Stomach (tissue), 4 donors: ENCODE measurements at regions not wholly inside any gene's neighbourhood (a gene's known extent, or its start where the extent isn't known, plus 50 kb on each side); places are given as distances from the start of the nearest gene placed in this dataset.

Experiments
- POLR2A ChIP-seq, 4 donors: fragments of 450-650 bp; IDR thresholded peaks; one replicate each; pipeline ENCODE4 v1.6.1; 2016; ENCODE audit warnings: antibody characterized with exemption in 4 of 4, control low read depth in 2 of 4, mild to moderate bottlenecking in 1 of 4, moderate library complexity in 1 of 4
- TF ChIP-seq, protein P1 (sequence below), 7 experiments: fragments of 450-650 bp in 4 of 7; fragments of 200-600 bp in 3 of 7; sonication (generic) in 3 of 7; IDR thresholded peaks; one replicate each; pipeline ENCODE4 v1.5.1; 2016 to 2019; ENCODE audit warnings: antibody characterized with exemption in 7 of 7, control low read depth in 2 of 7, mild to moderate bottlenecking in 1 of 7

GRCh38 chr19:28869459-28869858, 343.5 kb downstream of the UQCRFS1 start:
- TF ChIP-seq POLR2A (IDR thresholded peaks at IDR 0.05) = no peak
- TF ChIP-seq, protein P1, sequence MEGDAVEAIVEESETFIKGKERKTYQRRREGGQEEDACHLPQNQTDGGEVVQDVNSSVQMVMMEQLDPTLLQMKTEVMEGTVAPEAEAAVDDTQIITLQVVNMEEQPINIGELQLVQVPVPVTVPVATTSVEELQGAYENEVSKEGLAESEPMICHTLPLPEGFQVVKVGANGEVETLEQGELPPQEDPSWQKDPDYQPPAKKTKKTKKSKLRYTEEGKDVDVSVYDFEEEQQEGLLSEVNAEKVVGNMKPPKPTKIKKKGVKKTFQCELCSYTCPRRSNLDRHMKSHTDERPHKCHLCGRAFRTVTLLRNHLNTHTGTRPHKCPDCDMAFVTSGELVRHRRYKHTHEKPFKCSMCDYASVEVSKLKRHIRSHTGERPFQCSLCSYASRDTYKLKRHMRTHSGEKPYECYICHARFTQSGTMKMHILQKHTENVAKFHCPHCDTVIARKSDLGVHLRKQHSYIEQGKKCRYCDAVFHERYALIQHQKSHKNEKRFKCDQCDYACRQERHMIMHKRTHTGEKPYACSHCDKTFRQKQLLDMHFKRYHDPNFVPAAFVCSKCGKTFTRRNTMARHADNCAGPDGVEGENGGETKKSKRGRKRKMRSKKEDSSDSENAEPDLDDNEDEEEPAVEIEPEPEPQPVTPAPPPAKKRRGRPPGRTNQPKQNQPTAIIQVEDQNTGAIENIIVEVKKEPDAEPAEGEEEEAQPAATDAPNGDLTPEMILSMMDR (IDR thresholded peaks at IDR 0.05) = no peak
